C4-2B (cell line): ENCODE measurements at regions not wholly inside any gene's neighbourhood (a gene's known extent, or its start where the extent isn't known, plus 50 kb on each side); places are given as distances from the start of the nearest gene placed in this dataset.

Source experiments
- ZFX ChIP-seq: fragments of 450-650 bp; IDR thresholded peaks from 2 replicates; pipeline ENCODE4 v1.6.1; 2017
- TF ChIP-seq, protein P1 (sequence below): fragments of 450-650 bp; conservative IDR thresholded peaks from 2 replicates; pipeline ENCODE4 v1.5.1; 2017; ENCODE audit warnings: mild to moderate bottlenecking

DNA sequence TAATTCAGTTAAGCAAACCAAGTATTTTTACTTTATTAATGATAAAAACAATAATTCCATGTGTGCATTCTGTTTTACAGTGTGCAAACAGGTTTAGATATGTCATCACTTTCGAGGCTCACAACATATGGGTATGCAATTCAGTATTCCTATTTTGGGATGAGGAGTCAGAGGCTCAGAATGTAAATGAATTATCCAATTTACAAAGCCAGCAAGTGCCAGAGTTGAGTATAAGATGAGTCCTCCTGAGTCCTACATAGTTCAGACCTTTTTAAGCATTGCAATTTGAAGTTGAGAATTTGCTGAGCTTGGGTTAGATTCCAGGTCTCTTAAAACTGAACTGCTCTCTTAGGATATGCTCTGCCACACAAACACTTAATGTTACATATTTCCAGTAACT is 424.2 kb upstream of the ROBO2 start:
- TF ChIP-seq, protein P1, sequence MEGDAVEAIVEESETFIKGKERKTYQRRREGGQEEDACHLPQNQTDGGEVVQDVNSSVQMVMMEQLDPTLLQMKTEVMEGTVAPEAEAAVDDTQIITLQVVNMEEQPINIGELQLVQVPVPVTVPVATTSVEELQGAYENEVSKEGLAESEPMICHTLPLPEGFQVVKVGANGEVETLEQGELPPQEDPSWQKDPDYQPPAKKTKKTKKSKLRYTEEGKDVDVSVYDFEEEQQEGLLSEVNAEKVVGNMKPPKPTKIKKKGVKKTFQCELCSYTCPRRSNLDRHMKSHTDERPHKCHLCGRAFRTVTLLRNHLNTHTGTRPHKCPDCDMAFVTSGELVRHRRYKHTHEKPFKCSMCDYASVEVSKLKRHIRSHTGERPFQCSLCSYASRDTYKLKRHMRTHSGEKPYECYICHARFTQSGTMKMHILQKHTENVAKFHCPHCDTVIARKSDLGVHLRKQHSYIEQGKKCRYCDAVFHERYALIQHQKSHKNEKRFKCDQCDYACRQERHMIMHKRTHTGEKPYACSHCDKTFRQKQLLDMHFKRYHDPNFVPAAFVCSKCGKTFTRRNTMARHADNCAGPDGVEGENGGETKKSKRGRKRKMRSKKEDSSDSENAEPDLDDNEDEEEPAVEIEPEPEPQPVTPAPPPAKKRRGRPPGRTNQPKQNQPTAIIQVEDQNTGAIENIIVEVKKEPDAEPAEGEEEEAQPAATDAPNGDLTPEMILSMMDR = no peak
- TF ChIP-seq ZFX = no peak
